AG09309 (cell line): ENCODE measurements at regions not wholly inside any gene's neighbourhood (a gene's known extent, or its start where the extent isn't known, plus 50 kb on each side); places are given as distances from the start of the nearest gene placed in this dataset.

Source experiments
- DNase-seq: peaks from one replicate; pipeline ENCODE4 v3.0.0-alpha.2; 2010; ENCODE audit warnings: low read depth
- H3K4me3 ChIP-seq: 2 replicates; pipeline ENCODE4 v1.5.1; 2011; ENCODE audit warnings: mild to moderate bottlenecking, low read depth, low read length, moderate library complexity; ENCODE audit not compliant: control insufficient read depth
- CTCF ChIP-seq: IDR thresholded peaks from 2 replicates; pipeline ENCODE4 v1.5.1; 2011; ENCODE audit warnings: mild to moderate bottlenecking, low read depth, low read length, inconsistent platforms; ENCODE audit not compliant: insufficient read depth, control insufficient read depth; ENCODE audit errors: missing control alignments

GRCh38 chr3:111303760-111304159 is 232.1 kb downstream of the NECTIN3 start:
- DNase-seq: peak; percentile 35
- TF ChIP-seq CTCF: no peak
- no peak overlapping the region for H3K4me3 ChIP-seq

- DNase-seq: no peak
- no peak overlapping the region for H3K4me3 ChIP-seq
- TF ChIP-seq CTCF: no peak
Observed at GRCh38 chr3:111307676-111308075, 234.3 kb upstream of the CD96 start.

- TF ChIP-seq CTCF: no peak
- no peak for DNase-seq
- H3K4me3 ChIP-seq: no peak overlapping the region
Observed at GRCh38 chr3:111311126-111311525, 230.9 kb upstream of the CD96 start.

- peak; percentile 28 for DNase-seq
- TF ChIP-seq CTCF: no peak
- H3K4me3 ChIP-seq: no peak overlapping the region
Observed at GRCh38 chr3:111311709-111312235, 230.2 kb upstream of the CD96 start.

GRCh38 chr3:111314181-111314873 is 227.7 kb upstream of the CD96 start:
- no peak for TF ChIP-seq CTCF
- DNase-seq: no peak

GRCh38 chr3:111314898-111315297 is 227.1 kb upstream of the CD96 start:
- H3K4me3 ChIP-seq: no peak overlapping the region
- TF ChIP-seq CTCF: no peak
- DNase-seq: no peak

More at GRCh38 chr3:111314181-111314873, 227.7 kb upstream of the CD96 start:
- no peak overlapping the region for H3K4me3 ChIP-seq

- DNase-seq: no peak
- H3K4me3 ChIP-seq: no peak overlapping the region
- no peak for TF ChIP-seq CTCF
Observed at GRCh38 chr3:111315930-111316587, 225.9 kb upstream of the CD96 start.
